Spinal cord (tissue), 9 donors: ENCODE measurements at regions not wholly inside any gene's neighbourhood (a gene's known extent, or its start where the extent isn't known, plus 50 kb on each side); places are given as distances from the start of the nearest gene placed in this dataset.

Source experiments
- DNase-seq, 6 donors: peaks; one replicate each; pipeline versions ENCODE4 v3.0.0 to v3.0.0-alpha.2; 2013 to 2015; ENCODE audit warnings: low spot score in 6 of 6, low read depth in 4 of 6
- H3K27ac ChIP-seq: one replicate; pipeline ENCODE4 v1.5.1; 2013; ENCODE audit warnings: low read depth, low read length, control low read depth
- H3K27me3 ChIP-seq: one replicate; pipeline ENCODE4 v1.6.1; 2013; ENCODE audit warnings: low read length; ENCODE audit not compliant: control insufficient read depth, insufficient read depth
- H3K36me3 ChIP-seq: one replicate; pipeline ENCODE4 v1.6.1; 2013; ENCODE audit warnings: low read length; ENCODE audit not compliant: control insufficient read depth, insufficient read depth
- H3K4me1 ChIP-seq: one replicate; pipeline ENCODE4 v1.6.1; 2013; ENCODE audit warnings: low read length; ENCODE audit not compliant: control insufficient read depth, insufficient read depth
- H3K4me3 ChIP-seq: one replicate; pipeline ENCODE4 v1.5.1; 2013; ENCODE audit warnings: low read depth, low read length, control low read depth
- H3K9me3 ChIP-seq: one replicate; pipeline ENCODE4 v1.6.1; 2013; ENCODE audit warnings: low read length; ENCODE audit not compliant: control insufficient read depth, insufficient read depth
- WGBS: methylation state at CpG from one replicate; pipeline ENCODE4 v1.1.5; 2013; ENCODE audit warnings: missing lambda C conversion rate; ENCODE audit not compliant: insufficient coverage; 5-methylcytosine and 5-hydroxymethylcytosine counted together
- donor health status: healthy.

DNA sequence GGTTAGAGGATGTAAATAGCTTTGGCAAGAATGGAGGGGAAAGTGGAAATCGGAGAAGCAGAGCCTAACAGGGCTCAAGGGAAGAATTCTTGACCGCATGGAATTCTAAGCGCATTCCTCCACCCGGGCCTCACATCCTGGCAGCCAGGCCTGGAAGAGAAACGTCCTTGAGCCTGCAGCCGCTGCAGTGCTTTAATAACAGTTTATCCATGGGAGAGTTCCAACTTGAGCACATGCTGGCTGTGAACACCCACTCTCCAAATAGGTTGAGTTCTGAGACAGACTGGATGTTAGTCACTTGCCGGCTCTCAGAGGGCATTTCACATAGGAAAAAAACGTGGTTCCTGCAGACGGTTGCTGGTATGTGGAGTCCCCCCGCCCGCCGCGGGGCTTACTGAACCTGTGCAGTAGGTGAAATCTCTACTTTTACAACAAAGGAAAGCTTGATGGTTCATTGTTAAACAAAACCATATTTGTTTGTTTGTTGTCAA lies 61.4 kb upstream of the STEAP1B start:
- peak in 2 of 6 donors; percentile 73 to 81 for DNase-seq
- peaks cover 35% of the 10 kb centered on the region for H3K4me1 ChIP-seq
- peak overlapping the region; percentile 36 for H3K27ac ChIP-seq
- WGBS: 4% methylated on average over 7 of the region's 13 CpGs
- no peaks in the 10 kb centered on the region for H3K9me3 ChIP-seq
- no peaks in the 10 kb centered on the region for H3K27me3 ChIP-seq
- no peak overlapping the region for H3K4me3 ChIP-seq
- no peaks in the 10 kb centered on the region for H3K36me3 ChIP-seq

DNA sequence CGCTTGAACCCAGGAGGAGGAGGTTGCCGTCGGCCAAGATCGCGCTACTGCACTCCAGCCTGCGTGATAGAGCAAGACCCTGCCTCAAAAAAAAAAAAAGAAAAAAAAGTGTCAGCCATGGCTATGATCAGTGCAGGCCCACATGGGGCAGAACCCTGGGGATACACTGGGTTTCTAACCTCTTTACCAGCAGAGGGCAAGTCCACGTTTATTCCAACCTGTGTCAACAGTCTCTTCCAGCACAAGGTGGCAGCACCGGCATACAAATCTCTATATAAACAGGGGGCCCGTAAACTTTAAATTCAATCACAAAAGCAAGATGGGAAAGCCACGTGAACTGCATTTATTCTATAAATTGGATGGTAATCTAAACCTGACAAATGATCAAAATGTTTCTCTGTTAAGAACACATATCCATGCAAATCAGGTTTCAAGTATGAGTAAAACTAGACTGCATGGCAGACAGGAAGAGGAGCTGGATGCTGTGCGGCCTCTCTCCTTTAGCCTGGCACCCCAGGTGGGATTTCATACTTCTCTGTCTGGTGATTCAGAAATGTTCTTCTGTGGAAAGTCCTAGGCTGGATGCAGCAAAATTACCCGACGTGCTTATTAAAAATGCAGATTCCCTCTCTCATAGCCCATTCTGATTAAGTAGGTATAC lies 60.0 kb upstream of the STEAP1B start:
- H3K9me3 ChIP-seq: no peaks in the 10 kb centered on the region
- H3K27me3 ChIP-seq: no peaks in the 10 kb centered on the region
- H3K36me3 ChIP-seq: no peaks in the 10 kb centered on the region
- 34% methylated on average over 7 of the region's 13 CpGs for whole genome bisulfite sequencing
- H3K4me1 ChIP-seq: peaks cover 24% of the 10 kb centered on the region
- no peak overlapping the region for H3K4me3 ChIP-seq
- DNase-seq: peak in 4 of 6 donors; percentile 67 to 96 (median 85)
- no peak overlapping the region for H3K27ac ChIP-seq

DNA sequence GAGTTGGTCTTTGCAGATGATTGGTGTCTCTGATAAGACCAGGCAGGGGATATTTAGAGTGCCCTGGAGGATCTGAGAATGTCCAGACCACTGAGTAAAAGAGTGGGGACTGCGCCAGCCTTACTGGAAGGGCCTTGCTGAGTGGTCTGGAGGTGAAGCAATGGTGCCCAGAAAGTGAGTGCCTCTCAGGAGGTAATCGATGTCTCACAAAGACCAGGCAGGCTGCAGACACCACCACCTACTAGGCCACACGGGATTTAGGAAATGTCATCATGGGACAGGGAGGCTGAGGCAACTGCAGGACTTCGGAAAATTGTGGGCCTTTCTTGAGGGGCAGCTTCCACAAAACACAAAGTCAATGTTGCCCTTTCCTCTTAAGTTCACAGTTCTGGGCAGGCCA lies 57.2 kb upstream of the STEAP1B start:
- WGBS: 97% methylated on average over 4 of the region's 4 CpGs
- no peaks in the 10 kb centered on the region for H3K36me3 ChIP-seq
- H3K4me1 ChIP-seq: peaks cover 5% of the 10 kb centered on the region
- no peak for DNase-seq
- H3K9me3 ChIP-seq: no peaks in the 10 kb centered on the region
- H3K27me3 ChIP-seq: no peaks in the 10 kb centered on the region
- no peak overlapping the region for H3K4me3 ChIP-seq
- H3K27ac ChIP-seq: no peak overlapping the region

DNA sequence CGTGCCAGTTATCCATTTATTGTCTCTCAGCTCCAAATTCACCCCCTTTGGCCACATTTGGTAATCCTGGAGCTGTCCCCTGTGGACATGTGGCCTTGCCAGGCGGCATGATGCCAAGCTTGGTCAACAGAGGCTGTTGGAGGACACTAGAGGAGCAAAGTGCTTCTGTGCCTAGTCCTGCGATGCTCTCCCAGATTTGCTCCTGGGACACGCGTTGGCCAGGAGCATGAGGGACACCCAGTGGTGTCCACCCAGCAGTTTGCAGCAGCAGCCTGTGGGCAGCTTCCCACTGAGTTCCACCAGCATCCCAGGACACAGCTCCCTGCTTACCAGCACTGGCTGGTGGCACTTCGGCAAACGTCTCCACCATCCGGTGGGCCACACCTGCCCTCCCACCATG lies 55.5 kb upstream of the STEAP1B start:
- no peaks in the 10 kb centered on the region for H3K36me3 ChIP-seq
- no peak for DNase-seq
- H3K9me3 ChIP-seq: no peaks in the 10 kb centered on the region
- WGBS: 95% methylated on average over 8 of the region's 8 CpGs
- no peak overlapping the region for H3K27ac ChIP-seq
- no peak overlapping the region for H3K4me3 ChIP-seq
- peaks cover 6% of the 10 kb centered on the region for H3K27me3 ChIP-seq
- peaks cover under 1% of the 10 kb centered on the region for H3K4me1 ChIP-seq

DNA sequence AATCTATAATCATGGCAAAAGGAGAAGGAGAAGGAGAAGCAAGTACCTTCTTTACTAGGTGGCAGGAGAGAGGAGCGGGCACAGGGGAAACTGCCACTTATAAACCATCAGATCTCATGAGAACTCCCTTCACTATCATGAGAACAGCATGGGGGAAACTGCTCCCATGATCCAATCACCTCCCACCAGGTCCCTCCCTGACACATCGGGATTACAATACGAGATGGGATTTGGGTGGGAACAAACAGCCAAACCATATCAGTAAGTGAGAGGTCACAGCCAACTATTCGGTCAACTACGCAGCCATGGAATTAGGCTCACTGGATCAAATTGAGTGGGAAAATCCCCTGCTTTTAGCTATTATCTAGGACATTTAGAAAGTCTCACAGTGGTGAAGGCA lies 54.2 kb upstream of the STEAP1B start:
- Histone ChIP-seq H3K9me3 (no peaks in the 10 kb centered on the region), H3K36me3 (no peaks in the 10 kb centered on the region), H3K27ac (no peak overlapping the region), H3K4me1 (peaks cover 11% of the 10 kb centered on the region), H3K27me3 (peaks cover 14% of the 10 kb centered on the region), H3K4me3 (no peak overlapping the region)
- WGBS: no CpG with 5 or more reads among the region's 5 CpGs
- DNase-seq: no peak

DNA sequence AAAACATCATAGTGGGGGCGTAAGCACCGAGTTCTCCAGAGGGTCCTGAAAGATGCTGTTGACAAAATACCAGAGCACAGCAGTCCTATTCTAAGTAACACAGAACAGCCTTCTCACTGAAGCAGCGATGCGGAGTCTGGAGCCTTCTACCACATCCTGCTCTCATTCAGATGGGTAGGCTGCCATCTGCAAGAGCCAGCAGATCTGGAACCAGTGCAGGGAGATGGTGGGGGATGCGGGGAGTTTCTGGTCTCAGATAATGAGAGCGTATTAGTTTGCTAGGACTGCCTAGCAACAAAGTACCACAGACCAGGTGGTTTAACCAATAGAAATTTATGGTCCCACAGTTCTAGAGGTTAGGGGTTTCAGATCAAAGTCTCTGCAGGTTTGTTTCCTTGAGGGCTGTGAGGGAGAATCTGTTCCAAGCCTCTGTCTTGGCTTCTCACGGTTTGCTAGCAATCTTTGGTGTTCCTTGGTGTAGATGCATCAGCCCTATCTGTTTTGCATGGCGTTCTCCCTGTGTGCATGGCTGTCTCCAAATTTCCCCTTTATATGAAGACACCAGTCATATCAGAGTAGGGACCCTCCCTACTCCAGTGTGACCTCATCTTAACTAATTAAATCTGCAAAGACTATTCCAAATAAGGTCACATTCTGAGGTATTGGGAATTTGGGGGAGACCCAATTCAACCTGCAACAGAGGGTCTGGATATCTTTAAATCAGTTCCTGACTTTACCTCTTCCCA lies 52.0 kb upstream of the STEAP1B start:
- Histone ChIP-seq H3K4me3 (no peak overlapping the region), H3K4me1 (peaks cover 11% of the 10 kb centered on the region), H3K9me3 (peaks cover 1% of the 10 kb centered on the region), H3K27ac (no peak overlapping the region), H3K36me3 (no peaks in the 10 kb centered on the region), H3K27me3 (peaks cover 14% of the 10 kb centered on the region)
- no peak for DNase-seq
- WGBS: 91% methylated on average over 6 of the region's 8 CpGs

DNA sequence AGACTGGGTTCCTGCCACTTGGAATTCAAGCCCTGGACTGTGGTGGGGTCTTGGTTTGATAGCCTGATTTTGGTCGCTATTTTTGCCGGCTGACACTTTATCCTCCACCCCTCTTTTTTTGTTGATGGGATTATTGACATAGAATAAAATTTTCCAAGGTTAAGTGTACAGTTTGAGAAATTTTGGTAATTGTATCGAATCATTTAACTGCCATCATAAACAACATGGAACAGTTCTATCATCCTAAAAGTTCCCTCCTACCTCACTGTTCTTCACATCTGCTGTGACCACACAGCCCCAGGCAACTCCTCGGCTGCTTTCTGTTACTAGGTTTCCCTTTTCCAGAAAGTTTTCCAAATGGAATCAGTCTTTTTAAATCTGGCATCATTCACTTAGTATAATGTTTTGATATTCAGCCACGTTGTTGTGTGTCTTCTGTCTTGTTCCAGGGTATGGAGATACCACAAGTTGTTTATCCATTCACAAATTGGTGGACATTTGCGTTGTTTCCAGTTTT lies 50.6 kb upstream of the STEAP1B start:
- H3K36me3 ChIP-seq: no peaks in the 10 kb centered on the region
- no peak overlapping the region for H3K27ac ChIP-seq
- peaks cover 11% of the 10 kb centered on the region for H3K4me1 ChIP-seq
- peaks cover 14% of the 10 kb centered on the region for H3K27me3 ChIP-seq
- WGBS: no CpG with 5 or more reads among the region's 6 CpGs
- H3K9me3 ChIP-seq: peaks cover 1% of the 10 kb centered on the region
- H3K4me3 ChIP-seq: no peak overlapping the region
- DNase-seq: no peak

DNA sequence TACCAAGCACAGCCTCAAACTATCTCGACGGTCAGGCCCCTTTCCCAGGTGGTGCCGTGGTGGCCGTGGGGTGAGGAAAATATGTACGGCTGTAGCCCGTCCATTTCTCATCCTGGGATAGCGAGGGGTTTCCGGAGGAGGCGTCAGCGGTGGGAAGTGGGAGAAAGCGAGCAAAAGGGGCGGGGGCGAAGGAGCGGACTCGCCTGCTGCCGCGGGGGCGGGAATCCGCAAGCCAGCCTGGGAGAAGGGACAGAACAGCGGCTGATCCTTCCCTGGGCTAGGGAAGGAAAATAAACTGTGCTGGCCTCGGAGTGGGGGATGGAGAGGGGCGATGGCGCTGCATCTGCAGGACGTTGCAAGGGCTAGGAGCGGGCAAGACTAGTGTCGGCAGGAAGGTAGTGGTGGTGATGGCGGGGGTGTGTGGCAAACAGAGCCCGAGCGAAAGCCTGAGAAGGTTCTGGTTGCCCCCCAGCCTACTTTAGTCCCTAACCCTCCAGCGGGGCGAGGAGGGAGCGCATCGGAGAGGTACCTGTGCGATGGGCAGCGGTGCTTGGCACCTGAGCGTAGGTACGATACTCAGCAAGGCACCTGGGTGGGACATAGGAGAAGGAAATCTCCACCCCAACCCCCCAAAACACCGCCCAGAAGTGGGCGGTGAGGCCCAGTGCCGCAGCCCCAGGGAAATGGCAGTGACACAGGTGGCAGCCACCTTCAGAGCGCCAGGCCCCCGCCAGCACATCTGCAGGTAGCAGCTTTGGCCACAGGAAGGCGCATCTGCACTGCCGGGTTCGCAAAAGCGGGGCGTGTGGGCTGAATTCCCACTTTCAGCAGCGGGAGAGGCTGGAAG lies 49.9 kb upstream of the STEAP1B start:
- peak in 2 of 6 donors; percentile 46 to 84 for DNase-seq
- Histone ChIP-seq H3K36me3 (no peaks in the 10 kb centered on the region), H3K4me3 (peak overlapping the region; percentile 40), H3K4me1 (peaks cover 11% of the 10 kb centered on the region), H3K27me3 (peaks cover 17% of the 10 kb centered on the region), H3K9me3 (peaks cover 1% of the 10 kb centered on the region), H3K27ac (no peak overlapping the region)
- under 1% methylated on average over 40 of the region's 48 CpGs for WGBS
